Epithelial cell of esophagus (primary cell): ENCODE measurements at regions not wholly inside any gene's neighbourhood (a gene's known extent, or its start where the extent isn't known, plus 50 kb on each side); places are given as distances from the start of the nearest gene placed in this dataset.

ENCODE experiments used
- DNase-seq: peaks from one replicate; pipeline ENCODE4 v3.0.0; 2010; ENCODE audit warnings: low read depth
- H3K4me3 ChIP-seq: 2 replicates; pipeline ENCODE4 v1.5.1; 2011; ENCODE audit warnings: mild to moderate bottlenecking, low read length, control low read depth
- TF ChIP-seq, protein P1 (sequence below): IDR thresholded peaks from 2 replicates; pipeline ENCODE4 v1.5.1; 2011; ENCODE audit warnings: low read depth, mild to moderate bottlenecking, low read length, control low read depth, inconsistent platforms; ENCODE audit not compliant: insufficient read depth; ENCODE audit errors: missing control alignments

DNA sequence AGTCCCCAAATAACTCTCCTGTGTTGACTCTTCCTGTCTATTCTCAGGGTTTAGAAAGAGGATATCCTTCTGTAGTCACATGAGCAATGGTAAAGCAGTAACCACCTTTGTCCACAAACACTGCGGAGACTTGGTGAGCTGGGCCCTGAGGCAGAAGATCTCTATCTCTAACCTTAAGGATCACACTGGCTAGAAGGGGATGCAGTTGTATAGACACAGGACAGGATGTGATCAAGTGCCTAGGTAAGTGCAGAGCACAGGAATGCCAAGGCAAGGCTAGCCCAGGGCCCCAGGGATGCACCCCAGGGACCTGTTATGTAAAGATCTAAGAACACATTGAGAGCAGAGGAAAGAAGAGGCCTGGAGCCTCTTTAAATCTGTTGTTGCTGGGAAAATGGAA is 610.5 kb downstream of the IRX1 start:
- TF ChIP-seq, protein P1, sequence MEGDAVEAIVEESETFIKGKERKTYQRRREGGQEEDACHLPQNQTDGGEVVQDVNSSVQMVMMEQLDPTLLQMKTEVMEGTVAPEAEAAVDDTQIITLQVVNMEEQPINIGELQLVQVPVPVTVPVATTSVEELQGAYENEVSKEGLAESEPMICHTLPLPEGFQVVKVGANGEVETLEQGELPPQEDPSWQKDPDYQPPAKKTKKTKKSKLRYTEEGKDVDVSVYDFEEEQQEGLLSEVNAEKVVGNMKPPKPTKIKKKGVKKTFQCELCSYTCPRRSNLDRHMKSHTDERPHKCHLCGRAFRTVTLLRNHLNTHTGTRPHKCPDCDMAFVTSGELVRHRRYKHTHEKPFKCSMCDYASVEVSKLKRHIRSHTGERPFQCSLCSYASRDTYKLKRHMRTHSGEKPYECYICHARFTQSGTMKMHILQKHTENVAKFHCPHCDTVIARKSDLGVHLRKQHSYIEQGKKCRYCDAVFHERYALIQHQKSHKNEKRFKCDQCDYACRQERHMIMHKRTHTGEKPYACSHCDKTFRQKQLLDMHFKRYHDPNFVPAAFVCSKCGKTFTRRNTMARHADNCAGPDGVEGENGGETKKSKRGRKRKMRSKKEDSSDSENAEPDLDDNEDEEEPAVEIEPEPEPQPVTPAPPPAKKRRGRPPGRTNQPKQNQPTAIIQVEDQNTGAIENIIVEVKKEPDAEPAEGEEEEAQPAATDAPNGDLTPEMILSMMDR, result no peak
- DNase-seq, result no peak
- H3K4me3 ChIP-seq, result no peak overlapping the region

- H3K4me3 ChIP-seq, result no peak overlapping the region
- no peak for DNase-seq
- TF ChIP-seq, protein P1, result no peak
These were observed 611.9 kb downstream of the IRX1 start for GRCh38 chr5:4207486-4207885.

- no peak for DNase-seq
- TF ChIP-seq, protein P1, result no peak
- no peak overlapping the region for H3K4me3 ChIP-seq
These were observed 612.9 kb downstream of the IRX1 start for GRCh38 chr5:4208537-4208936.

- no peak overlapping the region for H3K4me3 ChIP-seq
- TF ChIP-seq, protein P1, result no peak
- no peak for DNase-seq
These were observed 613.4 kb downstream of the IRX1 start for GRCh38 chr5:4208996-4209395.

GRCh38 chr5:4212071-4212739 is 616.6 kb downstream of the IRX1 start:
- DNase-seq, result no peak
- H3K4me3 ChIP-seq, result no peak overlapping the region
- TF ChIP-seq, protein P1, result no peak

GRCh38 chr5:4212981-4213819 is 617.6 kb downstream of the IRX1 start:
- TF ChIP-seq, protein P1, result no peak
- DNase-seq, result no peak
- no peak overlapping the region for H3K4me3 ChIP-seq
